Tibial artery (tissue), 4 donors: ENCODE measurements at regions not wholly inside any gene's neighbourhood (a gene's known extent, or its start where the extent isn't known, plus 50 kb on each side); places are given as distances from the start of the nearest gene placed in this dataset.
A peak's percentile ranks its signal among the peaks of the same experiment; 100 is the strongest.

ENCODE experiments used
- DNase-seq, 2 donors: peaks; one replicate each; pipeline ENCODE4 v3.0.0-alpha.2; 2019
- H3K27ac ChIP-seq, 2 donors: fragments of 200-600 bp; sonication (generic) in 1 of 2; 1 replicate in 1 of 2; 2 replicates in 1 of 2; pipeline ENCODE4 v1.5.1; 2018 to 2019; ENCODE audit warnings: mild to moderate bottlenecking in 1 of 2
- H3K27me3 ChIP-seq, 2 donors: fragments of 200-600 bp; sonication (generic) in 1 of 2; one replicate each; pipeline versions ENCODE4 v1.5.1 to v1.6.0; 2016 to 2019
- H3K36me3 ChIP-seq, 3 donors: fragments of 200-600 bp; sonication (generic) in 2 of 3; one replicate each; pipeline ENCODE4 v1.5.1; 2016 to 2019; ENCODE audit warnings: mild to moderate bottlenecking in 2 of 3
- H3K4me1 ChIP-seq, 4 donors: fragments of 200-600 bp; sonication (generic) in 2 of 4; 1 replicate in 3 of 4; 2 replicates in 1 of 4; pipeline ENCODE4 v1.5.1; 2016 to 2019
- H3K4me3 ChIP-seq, 2 donors: fragments of 200-600 bp; sonication (generic) in 1 of 2; 1 replicate in 1 of 2; 2 replicates in 1 of 2; pipeline ENCODE4 v1.5.1; 2018 to 2019; ENCODE audit warnings: mild to moderate bottlenecking in 2 of 2
- H3K9me3 ChIP-seq, 3 donors: fragments of 200-600 bp; sonication (generic) in 1 of 3; one replicate each; pipeline ENCODE4 v1.5.1; 2016 to 2019
- CTCF ChIP-seq, 2 experiments: fragments of 200-600 bp in 1 of 2; fragments of 450-650 bp in 1 of 2; IDR thresholded peaks; one replicate each; pipeline ENCODE4 v1.5.1; 2017 to 2019; ENCODE audit warnings: antibody characterized with exemption in 2 of 2, mild to moderate bottlenecking in 1 of 2, moderate library complexity in 1 of 2
- intact Hi-C: fragments of 100-400 bp; cut with DNase I; formaldehyde crosslinking; loops from one replicate; pipeline ENCODE4 v1.15.0; 2023; ENCODE audit warnings: low total_unique reads

GRCh38 chr6:169846286-169847056, 95.0 kb downstream of the ERMARD start:
- H3K36me3 ChIP-seq, result no peaks in the 10 kb centered on the region
- peak in 1 of 2 donors; percentile 13 for DNase-seq
- intact Hi-C loops, result no loop called here
- H3K27ac ChIP-seq, result no peak overlapping the region
- H3K27me3 ChIP-seq, result peaks cover 0 to 23% of the 10 kb centered on the region in 2 donors
- no peaks in the 10 kb centered on the region for H3K9me3 ChIP-seq
- no peak for TF ChIP-seq CTCF (IDR thresholded peaks at IDR 0.05)
- no peaks in the 10 kb centered on the region for H3K4me1 ChIP-seq
- H3K4me3 ChIP-seq, result no peak overlapping the region

DNA sequence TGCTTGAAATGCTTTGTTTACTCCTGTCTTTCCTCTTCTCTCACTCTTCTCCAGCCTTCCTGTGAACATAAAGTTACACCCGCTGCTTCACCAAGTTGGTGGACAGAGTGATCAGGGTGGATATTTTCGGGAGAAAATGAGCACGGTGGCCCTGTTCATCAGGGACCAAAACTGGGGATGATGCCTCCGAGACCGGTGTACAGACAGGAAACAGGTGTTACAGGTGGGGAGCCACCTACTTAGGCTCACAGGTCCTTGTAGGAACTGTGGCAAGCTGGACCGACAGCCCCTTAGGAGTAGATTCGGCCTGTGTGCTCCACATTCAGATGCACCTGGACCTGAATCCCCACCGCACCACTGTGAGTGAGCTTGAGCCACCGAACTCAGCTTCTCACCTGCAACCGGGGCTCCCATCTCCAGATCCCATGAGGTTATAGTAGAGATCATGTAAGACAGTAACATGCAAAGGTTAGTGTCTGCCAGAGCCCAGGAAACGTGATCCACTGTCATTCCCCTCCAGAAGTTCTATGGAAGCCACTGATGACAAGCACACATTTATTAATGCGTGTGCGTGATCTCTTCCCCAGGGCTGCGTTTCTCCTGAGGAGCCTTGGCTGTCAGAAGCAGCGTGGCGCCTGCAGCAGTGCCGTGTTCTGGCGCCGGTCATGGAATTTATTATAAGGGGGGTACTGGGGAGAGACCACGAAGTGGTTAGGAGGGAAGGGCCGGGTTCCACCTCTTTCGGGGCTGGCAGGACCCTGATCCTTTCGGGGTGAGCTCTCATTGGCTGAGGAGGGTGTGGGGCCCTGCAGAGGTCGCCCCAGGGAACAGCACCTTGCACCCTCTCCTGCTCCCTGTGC, 94.2 kb downstream of the ERMARD start:
- TF ChIP-seq CTCF (IDR thresholded peaks at IDR 0.05), result no peak
- no peak overlapping the region for H3K4me3 ChIP-seq
- no peaks in the 10 kb centered on the region for H3K4me1 ChIP-seq
- no peak overlapping the region for H3K27ac ChIP-seq
- H3K9me3 ChIP-seq, result no peaks in the 10 kb centered on the region
- intact Hi-C loops, result no loop called here
- peaks cover 0 to 29% of the 10 kb centered on the region in 2 donors for H3K27me3 ChIP-seq
- no peaks in the 10 kb centered on the region for H3K36me3 ChIP-seq
- peak in 1 of 2 donors; percentile 1 for DNase-seq

DNA sequence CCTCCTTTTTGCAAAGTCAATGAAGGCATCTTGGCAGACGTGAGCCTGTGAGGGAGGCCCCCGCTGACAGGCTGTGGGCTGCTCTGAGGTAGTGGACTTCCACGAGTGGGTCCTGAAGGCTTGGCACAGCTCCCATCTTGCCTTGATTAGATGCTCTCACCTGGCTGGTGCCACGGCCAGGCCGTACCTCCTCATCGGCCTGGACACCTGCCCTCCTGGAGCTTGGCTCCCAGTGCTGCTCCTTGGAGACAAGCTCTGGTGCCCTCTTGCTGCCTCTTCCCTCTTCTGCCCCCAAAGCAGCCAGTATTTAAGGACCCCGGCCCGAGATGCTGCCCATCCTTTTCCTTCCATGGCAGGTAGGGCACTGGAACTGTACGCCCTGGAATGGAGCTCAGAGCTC, 93.5 kb downstream of the ERMARD start:
- no peaks in the 10 kb centered on the region for H3K9me3 ChIP-seq
- peak; percentile 16 to 40 for DNase-seq
- no peak overlapping the region for H3K4me3 ChIP-seq
- H3K4me1 ChIP-seq, result no peaks in the 10 kb centered on the region
- peaks cover 0 to 29% of the 10 kb centered on the region in 2 donors for H3K27me3 ChIP-seq
- TF ChIP-seq CTCF (IDR thresholded peaks at IDR 0.05), result no peak
- intact Hi-C loops, result no loop called here
- no peak overlapping the region for H3K27ac ChIP-seq
- H3K36me3 ChIP-seq, result no peaks in the 10 kb centered on the region

DNA sequence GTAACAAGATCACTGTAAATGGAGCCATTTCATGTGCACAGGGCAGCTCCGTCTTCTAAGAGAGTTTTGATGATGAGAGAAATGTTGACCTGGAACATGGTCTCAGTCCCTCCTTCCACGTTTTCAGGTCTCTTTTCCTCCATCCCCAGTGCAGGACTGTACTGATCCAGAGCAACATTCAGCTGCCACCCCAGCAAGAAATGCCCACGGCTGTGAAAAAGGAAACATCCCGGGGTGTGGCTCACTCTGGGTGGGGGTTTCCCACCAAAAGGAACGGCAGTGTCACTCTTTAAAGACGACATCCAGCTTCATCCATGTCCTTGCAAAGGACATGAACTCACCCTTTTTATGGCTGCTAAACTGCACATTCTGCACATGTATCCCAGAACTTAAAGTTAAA, 92.6 kb downstream of the ERMARD start:
- DNase-seq, result peak in 1 of 2 donors; percentile 1
- intact Hi-C loops, result no loop called here
- TF ChIP-seq CTCF (IDR thresholded peaks at IDR 0.05), result no peak

GRCh38 chr6:169843110-169843509, 91.7 kb downstream of the ERMARD start:
- Histone ChIP-seq H3K27ac (no peak overlapping the region), H3K27me3 (peaks cover 0 to 42% of the 10 kb centered on the region in 2 donors), H3K9me3 (no peaks in the 10 kb centered on the region), H3K36me3 (no peaks in the 10 kb centered on the region), H3K4me1 (no peaks in the 10 kb centered on the region), H3K4me3 (no peak overlapping the region)
- TF ChIP-seq CTCF (IDR thresholded peaks at IDR 0.05), result no peak
- intact Hi-C loops, result no loop called here
- peak in 1 of 2 donors; percentile 5 for DNase-seq

More for the DNA sequence above, 92.6 kb downstream of the ERMARD start:
- Histone ChIP-seq H3K36me3 (no peaks in the 10 kb centered on the region), H3K27ac (no peak overlapping the region), H3K4me1 (no peaks in the 10 kb centered on the region), H3K27me3 (peaks cover 0 to 33% of the 10 kb centered on the region in 2 donors), H3K4me3 (no peak overlapping the region), H3K9me3 (no peaks in the 10 kb centered on the region)
